ENCODE measurements at regions not wholly inside any gene's neighbourhood (a gene's known extent, or its start where the extent isn't known, plus 50 kb on each side); places are given as distances from the start of the nearest gene placed in this dataset.
"Not testable (repeated sequence)": the region's sequence is repeated elsewhere in the genome, so short reads cannot be mapped to it uniquely, and the experiment has no call there.

DNA sequence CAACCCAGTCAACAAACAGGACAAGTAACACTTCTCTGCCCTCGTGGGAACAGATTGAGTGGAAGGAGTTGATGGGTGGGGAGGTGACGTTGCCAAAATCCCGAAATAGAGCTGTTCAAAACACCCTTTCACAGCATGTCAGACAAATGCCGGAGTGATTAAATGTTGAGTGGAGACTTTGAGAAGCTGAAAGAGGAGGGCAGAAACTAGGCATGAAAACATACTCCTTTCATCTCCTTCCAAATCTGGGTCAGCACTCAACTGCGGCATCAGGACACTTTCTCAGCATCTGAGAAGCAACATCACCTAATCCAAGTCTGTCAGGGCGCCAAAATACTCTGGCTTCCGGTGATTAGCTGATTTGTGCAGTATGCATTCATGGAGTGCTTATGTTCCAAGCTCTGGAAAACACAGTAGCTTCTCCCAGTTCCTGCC is 51.5 kb upstream of the MRI1 start:
- DNase-seq: no peak

DNA sequence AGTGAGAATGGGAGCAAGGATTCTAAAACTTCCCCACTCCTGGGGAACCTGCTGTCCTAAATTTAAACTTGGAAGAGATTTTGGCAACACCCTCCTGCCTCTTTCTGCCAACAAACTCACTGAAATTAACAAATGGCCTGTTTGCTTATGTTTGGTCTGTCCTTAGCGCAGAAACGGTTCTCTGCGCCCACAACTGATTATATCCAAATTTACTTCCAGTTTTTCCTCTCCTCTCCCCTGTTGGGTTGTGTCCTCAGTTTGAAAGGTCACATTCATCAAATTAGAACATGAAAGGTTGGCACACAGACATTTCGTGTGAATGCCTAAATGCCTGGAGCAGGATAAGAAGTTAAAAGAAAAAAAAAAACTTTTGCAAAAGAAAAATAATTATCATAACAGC is 56.4 kb upstream of the MRI1 start:
- DNase-seq: no peak

DNA sequence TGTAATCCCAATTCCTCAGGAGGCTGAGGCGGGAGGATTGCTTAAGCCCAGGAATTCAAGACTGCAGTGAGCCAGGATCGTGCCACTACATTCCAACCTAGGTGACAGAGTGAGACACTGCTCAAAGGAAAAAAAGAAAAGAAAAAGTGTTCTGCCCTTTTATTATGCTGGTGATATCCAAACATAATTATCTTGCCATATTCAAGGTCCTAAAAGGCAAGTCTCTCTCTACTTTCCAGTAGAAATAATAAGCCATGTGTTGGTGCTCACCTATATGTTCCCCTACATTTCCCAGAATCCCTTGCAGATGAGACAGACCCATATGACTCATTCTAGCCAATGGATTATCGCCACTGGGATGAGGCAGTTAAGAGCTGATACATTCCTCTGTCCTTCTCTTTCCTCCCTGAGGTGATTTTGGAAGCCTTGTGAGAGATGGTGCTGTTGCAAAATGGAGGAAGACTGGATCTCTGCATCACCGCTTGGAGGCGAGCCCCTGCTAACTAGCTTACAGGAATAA is 58.3 kb upstream of the MRI1 start:
- DNase-seq: no peak

DNA sequence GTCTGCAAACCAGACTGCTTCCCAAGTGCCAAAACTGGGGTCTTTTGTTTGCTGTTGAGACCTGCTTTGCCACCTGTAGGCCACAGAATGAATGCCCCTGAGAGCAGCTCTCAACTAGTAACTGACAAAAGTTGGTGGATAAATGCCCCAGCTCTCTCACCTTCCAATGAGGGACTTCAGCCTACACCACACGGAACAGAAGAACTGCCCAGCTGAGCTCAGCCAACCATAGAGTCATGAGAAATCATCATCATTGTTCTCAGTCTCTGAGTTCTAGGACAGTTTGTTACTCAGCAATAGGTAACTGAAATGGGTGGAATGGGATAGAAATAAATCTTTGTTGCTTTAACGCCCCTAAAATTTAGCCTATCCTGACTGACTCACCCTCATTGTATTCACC is 59.1 kb upstream of the MRI1 start:
- DNase-seq: no peak

DNA sequence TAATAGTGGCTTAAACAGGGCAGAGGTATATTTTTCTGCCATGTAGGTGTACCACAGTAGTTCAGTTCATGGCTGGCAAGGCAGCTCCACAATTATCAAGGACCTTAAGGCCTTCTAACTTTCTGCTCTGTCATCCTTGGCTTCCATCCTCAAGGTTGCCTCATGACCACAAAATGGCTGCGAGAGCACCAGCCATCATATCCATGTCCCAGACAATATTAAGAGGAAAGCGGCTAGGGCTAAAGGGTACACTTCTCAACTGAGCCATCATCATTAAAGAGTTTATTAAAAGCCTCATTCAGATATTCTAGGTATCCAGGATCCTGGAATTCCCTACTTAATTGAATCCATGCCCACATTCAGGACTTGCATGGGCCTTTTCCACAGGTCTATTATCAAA is 62.7 kb upstream of the MRI1 start:
- no peak for DNase-seq

DNA sequence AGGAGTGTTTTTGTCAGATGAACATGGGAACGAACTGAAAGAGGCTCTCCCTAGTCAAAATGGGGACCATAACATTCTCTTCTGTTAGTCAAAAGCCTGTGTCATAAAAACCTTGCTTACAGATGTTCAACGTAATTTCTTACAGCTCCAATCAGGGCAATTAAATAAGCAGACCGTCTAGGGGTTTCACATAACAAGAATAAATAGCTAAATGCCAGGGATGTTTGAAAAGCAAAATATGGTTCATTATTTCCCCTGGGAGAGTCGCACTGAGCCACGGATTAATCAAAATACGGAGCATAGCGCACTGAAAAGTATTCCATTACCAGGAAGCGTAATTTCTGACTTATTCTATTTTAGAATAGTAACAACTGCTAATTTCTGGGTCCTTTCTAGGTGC is 63.7 kb upstream of the MRI1 start:
- no peak for DNase-seq

DNA sequence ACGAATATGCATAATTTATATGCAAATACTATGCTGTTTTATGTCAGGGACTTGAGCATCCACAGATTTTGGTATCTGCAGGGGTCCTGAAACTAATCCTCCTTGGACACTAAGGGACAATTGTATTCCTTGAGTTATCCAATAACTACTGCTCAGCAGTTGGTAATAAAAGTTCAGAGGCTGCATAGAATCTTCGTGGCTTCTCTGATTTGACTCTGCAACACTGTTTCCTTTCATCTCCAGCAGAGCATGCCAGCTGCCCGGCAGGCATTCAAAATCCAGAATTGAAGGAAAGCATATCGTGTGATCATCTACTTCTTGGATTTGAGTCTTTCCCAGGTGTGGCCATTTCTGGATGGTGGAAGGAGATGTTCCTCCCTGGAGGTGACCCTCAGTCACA is 64.5 kb upstream of the MRI1 start:
- no peak for DNase-seq

DNA sequence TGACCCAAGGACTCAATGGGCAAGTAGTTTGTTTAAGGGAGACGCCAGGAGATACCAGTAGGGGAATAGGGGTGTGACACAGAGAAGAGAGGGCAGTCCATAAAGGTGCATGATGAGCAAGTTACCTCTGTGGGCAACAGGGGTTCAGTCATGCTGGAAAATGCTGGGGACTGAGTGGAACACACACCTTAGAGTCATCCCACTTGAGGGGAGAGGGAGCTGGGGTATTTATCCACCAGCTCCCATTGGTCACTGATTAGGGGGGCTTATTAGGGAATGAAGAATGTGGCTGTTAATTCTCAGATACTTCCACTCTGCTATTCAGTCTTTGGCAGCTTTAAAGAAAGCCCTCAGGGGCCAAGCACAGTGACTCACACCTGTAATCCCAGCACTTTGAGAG is 67.5 kb upstream of the MRI1 start:
- no peak for DNase-seq

DNA sequence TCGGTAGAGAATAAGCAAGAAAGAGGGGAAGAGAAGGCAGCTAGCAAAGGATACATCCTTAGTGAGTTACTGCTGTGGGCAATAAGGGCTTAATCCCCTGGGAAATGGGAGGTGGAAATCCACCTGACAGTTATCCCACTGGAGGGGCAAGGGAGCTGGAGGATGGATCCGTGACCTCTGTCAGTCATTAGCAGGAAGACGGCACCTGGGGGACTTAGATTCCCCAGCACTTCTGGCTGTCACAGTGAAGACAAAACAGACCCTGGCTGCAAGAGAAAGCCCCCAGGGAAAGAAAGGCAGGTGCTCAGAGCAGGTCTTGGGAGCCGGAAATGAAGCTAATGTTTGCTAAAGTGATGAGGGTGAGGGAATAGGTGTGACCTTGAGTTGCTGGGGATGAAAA is 70.4 kb upstream of the MRI1 start:
- no peak for DNase-seq

DNA sequence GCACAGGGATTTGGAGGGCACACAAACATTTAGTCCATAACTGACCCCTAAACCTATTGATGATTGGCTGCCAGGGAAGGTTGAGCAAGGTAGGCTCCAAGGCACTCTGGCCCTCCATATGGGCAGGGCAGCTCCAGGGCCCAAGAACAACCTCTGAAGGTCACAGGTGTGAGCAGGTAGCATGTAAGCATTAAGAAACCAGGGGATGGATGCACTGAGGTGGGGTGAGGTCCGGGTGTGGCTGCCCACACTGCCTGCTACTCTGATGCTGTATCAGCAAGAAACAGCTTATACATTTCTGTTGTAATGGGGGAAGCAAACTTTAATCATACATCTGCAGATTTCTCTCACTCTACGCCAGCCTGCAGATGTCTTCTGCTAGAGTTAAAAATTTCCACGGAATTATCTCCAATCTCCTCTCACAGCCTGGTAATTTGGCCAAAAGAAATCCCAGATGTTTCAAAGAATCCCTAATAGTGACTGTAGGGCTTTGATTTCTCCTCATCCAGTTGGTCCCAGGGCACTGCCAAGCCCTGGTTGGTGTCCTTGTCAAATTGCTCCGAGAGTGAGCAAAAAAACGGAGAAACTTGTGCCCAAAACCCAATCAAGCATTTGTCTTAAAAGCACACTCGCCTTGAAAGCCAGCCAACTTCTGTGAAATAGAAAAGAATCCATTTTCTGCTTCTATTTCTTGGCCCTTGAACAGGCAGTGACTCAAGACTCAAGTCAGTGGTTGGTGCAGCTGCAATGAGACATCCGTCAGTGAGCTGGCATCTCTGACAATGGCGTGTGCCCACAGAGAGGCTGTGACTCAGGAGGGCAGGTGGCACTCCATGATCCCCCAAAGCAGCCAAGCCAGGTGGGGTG is 72.5 kb upstream of the MRI1 start:
- no peak for DNase-seq

DNA sequence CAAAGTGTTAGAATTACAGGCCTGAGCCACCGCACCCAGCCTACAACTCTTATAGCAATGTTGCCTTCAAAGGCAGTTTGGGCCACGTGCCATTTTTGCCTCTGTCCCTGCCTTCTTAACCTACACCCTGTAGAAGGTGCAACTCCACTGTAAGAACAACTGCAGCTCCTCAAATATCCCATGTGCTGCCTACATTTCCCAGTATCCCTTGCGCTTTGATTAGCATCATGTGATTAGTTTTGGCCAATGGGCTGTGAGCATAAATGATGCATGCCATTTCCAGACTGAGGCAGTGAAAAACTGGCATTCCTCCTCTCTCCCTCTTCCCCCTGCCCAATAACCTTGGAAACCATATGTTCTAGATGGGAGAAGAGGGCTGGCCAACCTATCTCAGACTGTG is 75.2 kb upstream of the MRI1 start:
- DNase-seq: no peak

DNA sequence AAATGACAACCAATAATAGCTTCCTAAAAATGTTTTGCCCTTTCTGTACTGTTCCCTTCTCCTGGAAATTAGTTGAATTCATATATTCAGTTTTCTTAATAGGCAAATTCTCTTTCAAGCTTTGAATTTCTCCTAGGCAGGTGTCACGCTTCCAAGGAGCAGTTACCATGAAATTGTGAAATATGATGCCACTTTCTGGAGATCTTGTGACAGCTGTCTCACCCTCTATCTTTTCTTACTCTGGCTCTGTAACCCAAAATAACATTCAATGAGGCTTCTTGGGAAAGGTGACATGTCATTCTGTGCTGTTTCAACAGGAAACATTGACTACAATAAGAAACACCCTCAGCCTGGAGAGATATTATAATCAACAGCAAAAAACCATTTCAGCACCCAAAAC is 80.3 kb upstream of the MRI1 start:
- no peak for DNase-seq

DNA sequence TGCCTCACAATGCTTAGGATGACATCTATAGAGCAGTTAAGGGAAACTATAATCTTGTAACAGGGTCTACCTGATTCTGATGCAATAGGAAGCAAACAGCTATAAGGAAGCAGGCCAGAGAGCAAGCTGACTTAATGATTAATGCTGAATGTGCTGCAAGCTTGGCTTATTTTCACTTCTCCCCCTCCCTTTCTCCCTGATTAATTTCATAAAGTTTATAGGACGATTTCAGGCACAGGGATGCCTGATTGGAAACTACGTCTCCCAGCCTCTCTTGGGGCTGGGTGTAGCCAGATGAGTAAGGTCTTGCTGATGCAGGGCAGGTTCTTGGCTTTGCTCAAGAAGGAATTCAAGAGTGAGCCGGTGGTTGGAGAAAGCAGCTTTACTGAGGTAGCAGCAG is 82.8 kb upstream of the MRI1 start:
- DNase-seq: no peak

DNA sequence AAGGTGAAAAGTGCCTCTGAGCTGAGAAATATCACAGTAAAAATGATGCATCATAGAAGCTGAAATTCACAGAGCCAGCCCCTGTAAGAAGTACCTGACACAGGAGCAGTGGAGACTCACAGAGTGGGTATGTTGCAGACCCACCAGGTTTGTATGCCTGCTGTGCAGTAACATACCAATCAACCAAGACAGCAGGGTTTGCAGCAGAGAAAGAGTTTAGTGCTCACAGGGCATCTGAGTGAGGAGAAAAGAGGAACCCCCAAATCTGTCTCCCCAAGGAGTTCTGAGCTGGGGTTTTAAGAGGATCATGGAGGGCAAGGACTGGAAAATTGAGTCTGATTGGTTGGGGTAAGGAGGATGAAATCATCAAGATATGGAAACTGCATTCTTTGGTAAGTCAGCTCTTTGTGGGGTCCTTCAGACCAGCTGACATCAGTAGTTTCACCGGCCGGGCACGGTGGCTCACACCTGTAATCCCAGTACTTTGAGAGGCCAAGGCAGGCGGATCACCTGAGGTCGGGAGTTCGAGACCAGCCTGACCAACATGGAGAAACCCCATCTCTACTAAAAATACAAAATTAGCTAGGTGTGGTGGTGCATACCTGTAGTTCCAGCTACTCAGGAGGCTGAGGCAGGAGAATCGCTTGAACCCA is 83.5 kb upstream of the MRI1 start:
- DNase-seq: not testable (repeated sequence)

DNA sequence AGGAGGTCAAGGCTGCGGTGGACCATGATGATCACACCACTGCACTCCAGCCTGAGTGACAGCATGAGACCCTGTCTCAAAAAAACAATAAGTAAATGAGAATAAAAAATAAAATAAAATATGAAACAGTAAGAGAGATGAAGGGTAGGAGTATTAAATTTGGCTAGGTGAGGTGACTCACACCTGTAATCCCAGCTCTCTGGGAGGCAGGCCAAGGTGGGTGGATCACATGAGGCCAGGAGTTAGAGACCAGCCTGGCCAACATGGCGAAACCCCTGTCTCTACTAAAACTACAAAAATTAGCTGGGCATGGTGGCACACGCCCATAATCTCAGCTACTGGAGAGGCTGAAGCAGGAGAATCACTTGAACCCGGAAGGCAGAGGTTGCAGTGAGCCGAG is 87.4 kb upstream of the MRI1 start:
- DNase-seq: not testable (repeated sequence)

DNA sequence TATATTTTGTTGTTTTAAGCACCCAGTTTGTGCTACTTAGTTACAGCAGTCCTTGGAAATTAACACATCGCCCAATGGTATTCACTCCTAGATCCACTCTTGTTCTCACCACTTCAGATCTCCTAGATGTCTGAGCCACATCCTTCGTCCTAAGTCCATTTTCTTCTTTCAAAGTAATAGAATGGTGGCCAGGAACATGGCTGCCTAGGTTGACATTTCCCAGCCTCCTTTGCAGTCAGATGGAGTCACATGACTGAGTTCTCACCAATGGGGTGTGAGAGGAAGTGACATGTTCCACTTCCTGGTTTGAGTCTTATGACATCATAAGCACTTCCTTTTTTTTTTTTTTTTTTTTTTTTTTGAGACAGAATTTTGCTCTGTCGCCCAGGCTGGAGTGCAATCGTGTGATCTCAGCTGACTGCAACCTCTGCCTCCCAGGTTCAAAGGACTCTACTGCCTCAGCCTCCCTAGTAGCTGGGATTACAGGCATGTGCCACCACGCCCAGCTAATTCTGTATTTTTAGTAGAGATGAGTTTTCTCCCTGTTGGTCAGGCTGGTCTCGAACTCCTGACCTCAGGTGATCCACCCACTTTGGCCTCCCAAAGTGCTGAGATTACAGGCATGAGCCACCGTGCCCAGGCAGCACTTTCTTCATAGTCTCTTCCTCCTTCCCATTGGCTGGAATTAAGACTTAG is 91.7 kb upstream of the MRI1 start:
- peak in 1 of 2 experiments; percentile 1 for DNase-seq

DNA sequence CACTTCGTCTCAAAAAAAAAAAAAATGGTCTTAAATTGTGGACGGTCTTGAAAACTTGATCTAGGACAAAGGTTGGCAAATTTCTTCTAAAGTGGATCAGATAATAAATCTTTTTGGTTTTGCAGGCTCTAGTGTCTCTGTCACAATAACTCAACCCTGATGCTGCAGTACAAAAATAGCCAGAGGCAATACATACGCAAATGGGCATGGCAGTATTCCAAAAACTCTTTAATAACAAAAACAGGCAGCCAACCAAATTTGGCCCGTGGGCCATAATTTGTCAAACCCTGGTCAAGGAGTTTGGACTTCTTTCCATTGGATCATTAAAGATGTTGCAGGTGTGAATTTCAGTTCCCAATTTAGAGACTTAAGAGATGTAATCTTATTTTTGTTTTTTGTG is 93.5 kb upstream of the MRI1 start:
- no peak for DNase-seq

DNA sequence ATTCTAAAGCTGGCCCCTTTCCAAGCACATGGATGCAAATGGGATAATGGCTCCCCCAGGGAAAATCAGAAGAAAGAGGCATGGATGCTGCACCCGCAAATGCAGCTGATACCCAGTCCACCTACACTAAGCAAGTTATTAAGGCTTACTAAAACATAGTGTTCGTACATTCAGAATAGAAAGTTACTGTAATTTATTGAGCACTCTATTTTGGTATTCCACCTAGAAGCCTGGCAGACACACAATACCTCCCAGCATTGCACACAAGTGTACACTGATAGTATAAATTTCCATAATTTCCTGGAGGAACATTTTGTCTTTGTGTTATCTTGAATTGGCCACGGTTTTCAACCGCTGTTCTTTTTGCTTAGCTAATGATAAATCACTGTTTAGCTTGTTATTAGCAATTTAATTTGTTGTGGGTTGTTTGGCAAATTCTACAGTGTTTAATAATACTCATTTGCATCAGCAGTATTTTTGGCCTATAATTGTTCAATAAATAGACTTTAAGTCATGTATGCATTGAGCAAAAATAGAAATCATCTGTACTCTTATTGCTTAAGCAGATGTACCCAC is 94.5 kb upstream of the MRI1 start:
- DNase-seq: no peak

DNA sequence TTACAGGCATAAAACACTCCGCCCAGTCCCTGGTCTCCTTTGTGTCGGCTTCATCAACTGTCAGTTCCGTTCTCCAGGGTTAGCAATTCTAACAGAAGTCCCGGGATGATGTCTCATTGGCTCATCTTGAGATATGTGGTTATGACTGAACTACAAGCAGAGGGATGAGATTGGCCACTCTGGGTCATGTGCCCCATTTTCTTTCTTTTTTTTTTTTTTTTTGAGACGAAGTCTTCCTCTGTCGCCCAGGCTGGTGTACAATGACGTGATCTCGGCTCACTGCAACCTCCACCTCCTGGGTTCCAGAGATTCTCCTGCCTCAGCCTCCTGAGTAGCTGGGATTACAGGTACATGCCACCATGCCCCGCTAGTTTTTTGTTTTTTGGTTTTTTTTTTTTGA is 95.4 kb upstream of the MRI1 start:
- DNase-seq: no peak

DNA sequence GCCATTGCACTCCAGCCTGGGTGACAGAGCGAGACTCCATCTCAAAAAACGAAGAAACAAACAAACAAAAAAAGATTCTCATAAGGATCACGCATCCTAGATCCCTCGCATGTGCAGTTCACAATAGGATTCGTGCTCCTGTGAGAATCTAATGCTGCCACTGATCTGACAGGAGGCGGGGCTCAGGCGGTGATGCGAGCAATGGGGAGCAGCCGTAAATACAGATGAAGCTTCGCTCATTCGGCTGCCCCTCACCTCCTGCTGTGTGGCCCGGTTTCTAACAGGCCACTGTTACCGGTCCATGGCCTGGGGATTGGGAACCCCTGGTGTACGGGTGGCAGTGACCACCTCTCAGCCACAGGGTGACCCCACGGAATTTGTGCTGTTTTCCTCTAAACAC is 98.2 kb upstream of the MRI1 start:
- DNase-seq: no peak

DNA sequence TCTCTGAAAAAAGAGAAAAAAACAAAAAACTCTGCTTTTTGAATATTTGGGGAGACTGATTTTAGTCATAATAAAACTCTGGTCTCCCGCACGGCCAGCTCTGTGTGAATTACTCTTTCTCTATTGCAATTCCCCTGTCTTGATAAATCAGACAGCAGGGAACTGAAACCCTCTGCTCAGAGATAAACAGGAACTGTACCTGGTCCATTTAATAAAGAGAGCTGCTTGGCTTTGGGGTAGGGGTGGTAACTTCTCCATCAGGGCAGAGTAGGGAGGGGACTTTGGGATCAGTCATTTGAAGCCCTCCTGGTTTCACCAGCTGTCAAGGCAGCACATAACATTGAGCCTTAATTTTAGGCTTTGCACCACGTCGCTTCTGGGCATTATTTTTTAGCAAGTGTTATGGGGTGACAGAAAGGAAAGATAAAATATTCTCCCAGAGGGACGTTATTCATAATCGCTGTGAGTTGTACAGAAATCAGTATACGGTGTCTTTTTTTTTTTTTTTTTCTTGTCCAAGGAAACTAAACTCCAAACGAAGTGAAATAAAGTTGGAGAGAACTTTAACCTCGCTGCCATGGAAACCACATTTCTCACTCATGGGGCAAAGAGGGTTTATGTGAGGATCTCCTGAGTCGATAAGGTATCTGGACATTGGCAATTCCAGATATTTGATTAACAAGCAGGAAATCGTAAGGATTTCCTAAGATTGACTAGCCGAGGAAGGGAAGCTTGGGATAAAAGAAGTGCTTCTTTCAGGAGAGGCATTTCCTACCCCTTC is 99.0 kb upstream of the MRI1 start:
- no peak for DNase-seq

DNA sequence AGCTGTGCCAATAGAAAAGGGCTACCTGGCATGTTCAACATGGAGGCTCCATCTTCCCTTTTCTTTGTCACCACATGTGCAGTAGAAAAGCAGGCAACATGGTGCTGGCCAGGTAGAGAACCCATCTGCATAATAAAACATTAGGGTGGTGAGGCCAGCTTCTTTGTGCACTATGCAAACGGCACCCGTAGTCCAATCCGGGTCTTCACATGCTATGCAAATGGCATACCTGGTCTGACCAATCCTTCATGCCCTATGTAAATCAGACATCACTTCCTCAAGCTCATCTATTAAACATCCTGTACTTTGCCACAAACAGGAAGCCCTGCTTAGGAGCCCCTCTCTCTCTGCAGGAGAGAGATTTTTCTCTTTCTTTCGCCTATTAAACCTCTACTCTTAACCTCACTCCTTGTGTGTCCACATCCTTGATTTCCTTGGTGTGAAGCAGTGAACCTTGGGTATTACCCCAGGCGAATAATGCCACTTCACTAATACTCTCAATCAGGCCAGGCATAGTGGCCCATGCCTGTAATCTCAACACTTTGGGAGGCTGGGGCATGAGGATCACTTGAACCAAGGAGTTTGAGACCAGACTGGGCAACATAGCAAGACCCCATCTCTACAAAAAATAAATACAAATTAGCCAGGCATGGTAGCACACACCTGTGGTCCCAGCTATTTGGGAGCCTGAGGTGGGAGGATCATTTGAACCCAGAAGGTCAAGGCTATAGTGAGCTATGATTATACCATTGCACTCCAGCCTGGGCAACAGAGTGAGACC is 111.3 kb upstream of the MRI1 start:
- DNase-seq: no peak
